ELR (cell line): ENCODE measurements at regions not wholly inside any gene's neighbourhood (a gene's known extent, or its start where the extent isn't known, plus 50 kb on each side); places are given as distances from the start of the nearest gene placed in this dataset.

Source experiments
- DNase-seq: peaks from one replicate; pipeline ENCODE4 v3.0.0-alpha.2; 2015; ENCODE audit warnings: low read depth

- DNase-seq = peak; percentile 60
Observed at GRCh38 chr1:110765640-110766335, 91.0 kb upstream of the KCNA3 start.

- DNase-seq = no peak
Observed at GRCh38 chr1:110763149-110763548, 88.4 kb upstream of the KCNA3 start.

GRCh38 chr1:110760321-110760720 lies 85.6 kb upstream of the KCNA3 start:
- no peak for DNase-seq

- no peak for DNase-seq
Observed at GRCh38 chr1:110756506-110756905, 81.8 kb upstream of the KCNA3 start.

- DNase-seq = no peak
Observed at GRCh38 chr1:110752941-110753725, 78.4 kb upstream of the KCNA3 start.

- DNase-seq = no peak
Observed at GRCh38 chr1:110750562-110750961, 75.8 kb upstream of the KCNA3 start.

- no peak for DNase-seq
Observed at GRCh38 chr1:110749960-110750359, 75.2 kb upstream of the KCNA3 start.

- DNase-seq = peak; percentile 55
Observed at GRCh38 chr1:110746644-110747259, 72.0 kb upstream of the KCNA3 start.

- no peak for DNase-seq
Observed at GRCh38 chr1:110743397-110743796, 68.7 kb upstream of the KCNA3 start.

GRCh38 chr1:110736900-110737605 lies 62.3 kb upstream of the KCNA3 start:
- DNase-seq = no peak

GRCh38 chr1:110734133-110734680 lies 59.5 kb upstream of the KCNA3 start:
- no peak for DNase-seq

- no peak for DNase-seq
Observed at GRCh38 chr1:110731529-110731928, 56.8 kb upstream of the KCNA3 start.

- DNase-seq = no peak
Observed at GRCh38 chr1:110728388-110729001, 53.8 kb upstream of the KCNA3 start.

- DNase-seq = no peak
Observed at GRCh38 chr1:110727246-110727645, 52.5 kb upstream of the KCNA3 start.

- DNase-seq = no peak
Observed at GRCh38 chr1:110726755-110727154, 52.0 kb upstream of the KCNA3 start.
